Muscle of leg (tissue), 3 donors: ENCODE measurements at regions not wholly inside any gene's neighbourhood (a gene's known extent, or its start where the extent isn't known, plus 50 kb on each side); places are given as distances from the start of the nearest gene placed in this dataset.

Source experiments
- DNase-seq: peaks from one replicate; pipeline ENCODE4 v3.0.0; 2013
- H3K27ac ChIP-seq: one replicate; pipeline ENCODE4 v1.5.1; 2013; ENCODE audit warnings: mild to moderate bottlenecking, low read length, control low read depth
- H3K27me3 ChIP-seq: one replicate; pipeline ENCODE4 v1.6.1; 2013; ENCODE audit warnings: low read length; ENCODE audit not compliant: control insufficient read depth, insufficient read depth
- H3K36me3 ChIP-seq: one replicate; pipeline ENCODE4 v1.6.1; 2013; ENCODE audit warnings: low read length; ENCODE audit not compliant: control insufficient read depth, insufficient read depth
- H3K4me1 ChIP-seq: one replicate; pipeline ENCODE4 v1.6.1; 2013; ENCODE audit warnings: low read length; ENCODE audit not compliant: control insufficient read depth, insufficient read depth
- H3K4me3 ChIP-seq: one replicate; pipeline ENCODE4 v1.5.1; 2013; ENCODE audit warnings: low read length, control low read depth
- H3K9me3 ChIP-seq: replicated peaks from 2 replicates; pipeline ENCODE4 v1.6.1; 2013; ENCODE audit warnings: low read depth, low read length; ENCODE audit not compliant: control insufficient read depth
- WGBS: methylation state at CpG from one replicate; pipeline ENCODE4 v1.1.5; 2013; ENCODE audit warnings: missing lambda C conversion rate; ENCODE audit not compliant: insufficient coverage; 5-methylcytosine and 5-hydroxymethylcytosine counted together

GRCh38 chr1:62951428-62951827 lies 167.5 kb downstream of the ATG4C start:
- Histone ChIP-seq H3K9me3 (no peaks in the 10 kb centered on the region), H3K27me3 (no peaks in the 10 kb centered on the region), H3K4me3 (no peak overlapping the region), H3K4me1 (peaks cover 4% of the 10 kb centered on the region), H3K27ac (no peak overlapping the region), H3K36me3 (no peaks in the 10 kb centered on the region)
- DNase-seq = no peak
- WGBS = no CpG with 5 or more reads among the region's 3 CpGs

- H3K4me1 ChIP-seq = peaks cover 4% of the 10 kb centered on the region
- H3K27me3 ChIP-seq = no peaks in the 10 kb centered on the region
- no peaks in the 10 kb centered on the region for H3K36me3 ChIP-seq
- DNase-seq = no peak
- H3K27ac ChIP-seq = no peak overlapping the region
- WGBS = no CpG with 5 or more reads among the region's 1 CpG
- H3K9me3 ChIP-seq = no peaks in the 10 kb centered on the region
- no peak overlapping the region for H3K4me3 ChIP-seq
Observed at GRCh38 chr1:62952596-62952995, 168.7 kb downstream of the ATG4C start.

GRCh38 chr1:62953633-62954032 lies 169.7 kb downstream of the ATG4C start:
- Histone ChIP-seq H3K36me3 (no peaks in the 10 kb centered on the region), H3K4me3 (no peak overlapping the region), H3K4me1 (peaks cover 4% of the 10 kb centered on the region), H3K27me3 (no peaks in the 10 kb centered on the region), H3K27ac (no peak overlapping the region), H3K9me3 (no peaks in the 10 kb centered on the region)
- 23% methylated on average over 6 of the region's 6 CpGs for whole genome bisulfite sequencing
- peak; percentile 59 for DNase-seq

GRCh38 chr1:62954758-62955157 lies 170.8 kb downstream of the ATG4C start:
- Histone ChIP-seq H3K9me3 (no peaks in the 10 kb centered on the region), H3K4me1 (peaks cover 4% of the 10 kb centered on the region), H3K4me3 (no peak overlapping the region), H3K27ac (no peak overlapping the region), H3K36me3 (no peaks in the 10 kb centered on the region), H3K27me3 (no peaks in the 10 kb centered on the region)
- WGBS = 59% methylated on average over 4 of the region's 7 CpGs
- no peak for DNase-seq

- no peaks in the 10 kb centered on the region for H3K27me3 ChIP-seq
- H3K27ac ChIP-seq = no peak overlapping the region
- DNase-seq = no peak
- no CpG with 5 or more reads among the region's 1 CpG for WGBS
- H3K36me3 ChIP-seq = no peaks in the 10 kb centered on the region
- no peaks in the 10 kb centered on the region for H3K9me3 ChIP-seq
- peaks cover 4% of the 10 kb centered on the region for H3K4me1 ChIP-seq
- no peak overlapping the region for H3K4me3 ChIP-seq
Observed at GRCh38 chr1:62955666-62956065, 171.7 kb downstream of the ATG4C start.

- WGBS = 40% methylated on average over 1 of the region's 4 CpGs
- no peaks in the 10 kb centered on the region for H3K36me3 ChIP-seq
- no peaks in the 10 kb centered on the region for H3K27me3 ChIP-seq
- no peaks in the 10 kb centered on the region for H3K9me3 ChIP-seq
- DNase-seq = no peak
- H3K27ac ChIP-seq = peak overlapping the region; percentile 35
- H3K4me1 ChIP-seq = peaks cover 16% of the 10 kb centered on the region
- no peak overlapping the region for H3K4me3 ChIP-seq
Observed at GRCh38 chr1:62962014-62962812, 178.3 kb downstream of the ATG4C start.

GRCh38 chr1:62962901-62963776 lies 179.2 kb downstream of the ATG4C start:
- H3K36me3 ChIP-seq = no peaks in the 10 kb centered on the region
- H3K4me1 ChIP-seq = peaks cover 16% of the 10 kb centered on the region
- no peaks in the 10 kb centered on the region for H3K9me3 ChIP-seq
- H3K27me3 ChIP-seq = no peaks in the 10 kb centered on the region
- peak overlapping the region; percentile 60 for H3K27ac ChIP-seq
- peak; percentile 69 for DNase-seq
- H3K4me3 ChIP-seq = no peak overlapping the region
- 32% methylated on average over 5 of the region's 10 CpGs for WGBS

GRCh38 chr1:62964141-62964540 lies 180.2 kb downstream of the ATG4C start:
- Histone ChIP-seq H3K4me3 (no peak overlapping the region), H3K36me3 (no peaks in the 10 kb centered on the region), H3K9me3 (no peaks in the 10 kb centered on the region), H3K27me3 (no peaks in the 10 kb centered on the region), H3K4me1 (peaks cover 16% of the 10 kb centered on the region), H3K27ac (peak overlapping the region; percentile 18)
- no peak for DNase-seq
- WGBS = 40% methylated on average over 1 of the region's 3 CpGs

GRCh38 chr1:62967031-62967430 lies 183.1 kb downstream of the ATG4C start:
- Histone ChIP-seq H3K36me3 (no peaks in the 10 kb centered on the region), H3K27ac (no peak overlapping the region), H3K4me1 (peaks cover 16% of the 10 kb centered on the region), H3K27me3 (no peaks in the 10 kb centered on the region), H3K9me3 (no peaks in the 10 kb centered on the region), H3K4me3 (no peak overlapping the region)
- 93% methylated on average over 10 of the region's 10 CpGs for WGBS
- no peak for DNase-seq

- Histone ChIP-seq H3K27ac (no peak overlapping the region), H3K36me3 (no peaks in the 10 kb centered on the region), H3K27me3 (no peaks in the 10 kb centered on the region), H3K9me3 (no peaks in the 10 kb centered on the region), H3K4me1 (no peaks in the 10 kb centered on the region), H3K4me3 (no peak overlapping the region)
- DNase-seq = peak; percentile 62
- WGBS = 27% methylated on average over 2 of the region's 2 CpGs
Observed at GRCh38 chr1:62977366-62977765, 193.4 kb downstream of the ATG4C start.
